ENCODE measurements at regions not wholly inside any gene's neighbourhood (a gene's known extent, or its start where the extent isn't known, plus 50 kb on each side); places are given as distances from the start of the nearest gene placed in this dataset.
"Not testable (repeated sequence)": the region's sequence is repeated elsewhere in the genome, so short reads cannot be mapped to it uniquely, and the experiment has no call there.

GRCh38 chr17:62322313-62322712, 58.0 kb upstream of the EFCAB3 start:
- ATAC-seq (no peak), DNase-seq (ENCODE audit: low spot score) (no peak)
- Mint-ChIP-seq H3K4me1 (ENCODE audit: low read depth in 2 of 2) (no peaks in the 10 kb centered on the region), H3K27ac (no peak overlapping the region), H3K4me3 (no peak overlapping the region), H3K36me3 (no peaks in the 10 kb centered on the region), H3K9me3 (peaks cover 2% of the 10 kb centered on the region), H3K27me3 (peaks cover 25 to 51% of the 10 kb centered on the region in 2 donors)

- no peaks in the 10 kb centered on the region for H3K36me3 Mint-ChIP-seq
- H3K27me3 Mint-ChIP-seq = peaks cover 28 to 56% of the 10 kb centered on the region in 2 donors
- H3K4me3 Mint-ChIP-seq = no peak overlapping the region
- H3K4me1 Mint-ChIP-seq (ENCODE audit: low read depth in 2 of 2) = no peaks in the 10 kb centered on the region
- H3K27ac Mint-ChIP-seq = no peak overlapping the region
- no peak for ATAC-seq
- peaks cover 2% of the 10 kb centered on the region for H3K9me3 Mint-ChIP-seq
- DNase-seq (ENCODE audit: low spot score) = no peak
These were observed 58.9 kb upstream of the EFCAB3 start for GRCh38 chr17:62321451-62321850.

GRCh38 chr17:62319846-62320245, 60.5 kb upstream of the EFCAB3 start:
- H3K27ac Mint-ChIP-seq = no peak overlapping the region
- H3K4me1 Mint-ChIP-seq (ENCODE audit: low read depth in 2 of 2) = no peaks in the 10 kb centered on the region
- no peak for ATAC-seq
- no peak for DNase-seq (ENCODE audit: low spot score)
- no peaks in the 10 kb centered on the region for H3K36me3 Mint-ChIP-seq
- peaks cover 30 to 68% of the 10 kb centered on the region in 2 donors for H3K27me3 Mint-ChIP-seq
- H3K9me3 Mint-ChIP-seq = peaks cover 2% of the 10 kb centered on the region
- no peak overlapping the region for H3K4me3 Mint-ChIP-seq

GRCh38 chr17:62309396-62309795, 71.0 kb upstream of the EFCAB3 start:
- Mint-ChIP-seq H3K27ac (no peak overlapping the region), H3K36me3 (no peaks in the 10 kb centered on the region), H3K4me3 (no peak overlapping the region), H3K4me1 (ENCODE audit: low read depth in 2 of 2) (no peaks in the 10 kb centered on the region), H3K27me3 (peaks cover 40 to 54% of the 10 kb centered on the region in 2 donors), H3K9me3 (peaks cover 2% of the 10 kb centered on the region)
- ATAC-seq = no peak
- no peak for DNase-seq (ENCODE audit: low spot score)

GRCh38 chr17:62307196-62307595, 73.2 kb upstream of the EFCAB3 start:
- H3K9me3 Mint-ChIP-seq = peaks cover 2% of the 10 kb centered on the region
- no peak overlapping the region for H3K27ac Mint-ChIP-seq
- no peaks in the 10 kb centered on the region for H3K4me1 Mint-ChIP-seq (ENCODE audit: low read depth in 2 of 2)
- no peak overlapping the region for H3K4me3 Mint-ChIP-seq
- ATAC-seq (no peak), DNase-seq (ENCODE audit: low spot score) (no peak)
- peaks cover 40 to 57% of the 10 kb centered on the region in 2 donors for H3K27me3 Mint-ChIP-seq
- no peaks in the 10 kb centered on the region for H3K36me3 Mint-ChIP-seq

- Mint-ChIP-seq H3K27ac (no peak overlapping the region), H3K4me1 (ENCODE audit: low read depth in 2 of 2) (no peaks in the 10 kb centered on the region), H3K4me3 (no peak overlapping the region), H3K36me3 (peaks cover 5% of the 10 kb centered on the region), H3K27me3 (peaks cover 26 to 46% of the 10 kb centered on the region in 2 donors), H3K9me3 (no peaks in the 10 kb centered on the region)
- DNase-seq (ENCODE audit: low spot score) (no peak), ATAC-seq (no peak)
These were observed 76.9 kb upstream of the EFCAB3 start for GRCh38 chr17:62303476-62303875.

GRCh38 chr17:62300697-62301096, 79.7 kb upstream of the EFCAB3 start:
- no peak for DNase-seq (ENCODE audit: low spot score)
- Mint-ChIP-seq H3K27me3 (peaks cover 13 to 30% of the 10 kb centered on the region in 2 donors), H3K27ac (no peak overlapping the region), H3K4me1 (ENCODE audit: low read depth in 2 of 2) (no peaks in the 10 kb centered on the region), H3K36me3 (peaks cover 5% of the 10 kb centered on the region), H3K9me3 (no peaks in the 10 kb centered on the region), H3K4me3 (no peak overlapping the region)
- ATAC-seq = no peak

- H3K27ac Mint-ChIP-seq; H3K4me3 Mint-ChIP-seq; DNase-seq (ENCODE audit: low spot score); H3K4me1 Mint-ChIP-seq (ENCODE audit: low read depth in 2 of 2); ATAC-seq; H3K9me3 Mint-ChIP-seq; H3K36me3 Mint-ChIP-seq; H3K27me3 Mint-ChIP-seq: not testable (repeated sequence)
These were observed 105.1 kb upstream of the EFCAB3 start for GRCh38 chr17:62275290-62275689.

- ATAC-seq; H3K4me1 Mint-ChIP-seq (ENCODE audit: low read depth in 2 of 2); DNase-seq (ENCODE audit: low spot score); H3K36me3 Mint-ChIP-seq; H3K27me3 Mint-ChIP-seq; H3K9me3 Mint-ChIP-seq; H3K27ac Mint-ChIP-seq; H3K4me3 Mint-ChIP-seq: not testable (repeated sequence)
These were observed 112.0 kb upstream of the EFCAB3 start for GRCh38 chr17:62268361-62268760.

- not testable (repeated sequence) for ATAC-seq; H3K4me3 Mint-ChIP-seq; H3K4me1 Mint-ChIP-seq (ENCODE audit: low read depth in 2 of 2); DNase-seq (ENCODE audit: low spot score); H3K9me3 Mint-ChIP-seq; H3K27ac Mint-ChIP-seq; H3K27me3 Mint-ChIP-seq; H3K36me3 Mint-ChIP-seq
These were observed 115.4 kb upstream of the EFCAB3 start for GRCh38 chr17:62264974-62265373.

- H3K27ac Mint-ChIP-seq; H3K4me1 Mint-ChIP-seq (ENCODE audit: low read depth in 2 of 2); ATAC-seq; H3K27me3 Mint-ChIP-seq; DNase-seq (ENCODE audit: low spot score); H3K36me3 Mint-ChIP-seq; H3K9me3 Mint-ChIP-seq; H3K4me3 Mint-ChIP-seq: not testable (repeated sequence)
These were observed 124.6 kb upstream of the EFCAB3 start for GRCh38 chr17:62255791-62256190.

- not testable (repeated sequence) for H3K27ac Mint-ChIP-seq; H3K9me3 Mint-ChIP-seq; H3K4me3 Mint-ChIP-seq; H3K4me1 Mint-ChIP-seq (ENCODE audit: low read depth in 2 of 2); H3K36me3 Mint-ChIP-seq; DNase-seq (ENCODE audit: low spot score); ATAC-seq
- H3K27me3 Mint-ChIP-seq = peaks cover 5 to 28% of the 10 kb centered on the region in 2 donors
These were observed 138.3 kb upstream of the EFCAB3 start for GRCh38 chr17:62242076-62242475.

- ATAC-seq; H3K27ac Mint-ChIP-seq; H3K4me1 Mint-ChIP-seq (ENCODE audit: low read depth in 2 of 2); H3K9me3 Mint-ChIP-seq; H3K36me3 Mint-ChIP-seq; DNase-seq (ENCODE audit: low spot score); H3K4me3 Mint-ChIP-seq: not testable (repeated sequence)
- peaks cover 5 to 26% of the 10 kb centered on the region in 2 donors for H3K27me3 Mint-ChIP-seq
These were observed 140.8 kb upstream of the EFCAB3 start for GRCh38 chr17:62239569-62239968.

- not testable (repeated sequence) for H3K36me3 Mint-ChIP-seq; DNase-seq (ENCODE audit: low spot score); H3K4me3 Mint-ChIP-seq; ATAC-seq; H3K9me3 Mint-ChIP-seq; H3K4me1 Mint-ChIP-seq (ENCODE audit: low read depth in 2 of 2); H3K27ac Mint-ChIP-seq
- peaks cover 6 to 18% of the 10 kb centered on the region in 2 donors for H3K27me3 Mint-ChIP-seq
These were observed 141.6 kb upstream of the EFCAB3 start for GRCh38 chr17:62238551-62239338.
